ENCODE measurements at regions not wholly inside any gene's neighbourhood (a gene's known extent, or its start where the extent isn't known, plus 50 kb on each side); places are given as distances from the start of the nearest gene placed in this dataset.

- WGBS, 3 donors: 66 to 77% (median 69%) methylated on average over 3 of the region's 3 CpGs
- no peaks in the 10 kb centered on the region for H3K9me3 ChIP-seq
- no peaks in the 10 kb centered on the region for H3K36me3 ChIP-seq
- H3K27me3 ChIP-seq: no peaks in the 10 kb centered on the region
- H3K4me3 ChIP-seq: no peak overlapping the region
- H3K4me1 ChIP-seq (ENCODE audit: insufficient read depth): no peaks in the 10 kb centered on the region
- no peak for DNase-seq
- no peak overlapping the region for H3K27ac ChIP-seq
- TF ChIP-seq POLR2A (IDR thresholded peaks at IDR 0.05): no peak
- no peak for TF ChIP-seq EP300 (IDR thresholded peaks at IDR 0.05)
- TF ChIP-seq CTCF (IDR thresholded peaks at IDR 0.05): no peak
- intact Hi-C loops (cut with DNase I): no loop called here
Observed at GRCh38 chr6:77040568-77041195, 422.6 kb downstream of the HTR1B start.

GRCh38 chr6:77038807-77039206, 424.5 kb downstream of the HTR1B start:
- H3K4me1 ChIP-seq (ENCODE audit: insufficient read depth): no peaks in the 10 kb centered on the region
- H3K27ac ChIP-seq: no peak overlapping the region
- no peaks in the 10 kb centered on the region for H3K36me3 ChIP-seq
- WGBS, 3 donors: 70 to 97% (median 83%) methylated on average over 3 of the region's 3 CpGs
- intact Hi-C loops (cut with DNase I): no loop called here
- H3K4me3 ChIP-seq: no peak overlapping the region
- no peak for DNase-seq
- TF ChIP-seq POLR2A (IDR thresholded peaks at IDR 0.05): no peak
- no peak for TF ChIP-seq CTCF (IDR thresholded peaks at IDR 0.05)
- TF ChIP-seq EP300 (IDR thresholded peaks at IDR 0.05): no peak
- H3K9me3 ChIP-seq: no peaks in the 10 kb centered on the region
- no peaks in the 10 kb centered on the region for H3K27me3 ChIP-seq

- no peaks in the 10 kb centered on the region for H3K9me3 ChIP-seq
- no peak for DNase-seq
- intact Hi-C loops (cut with DNase I): no loop called here
- H3K4me1 ChIP-seq (ENCODE audit: insufficient read depth): no peaks in the 10 kb centered on the region
- no peak overlapping the region for H3K4me3 ChIP-seq
- WGBS, 3 donors: 90 to 100% (median 98%) methylated on average over 1 of the region's 1 CpG
- no peaks in the 10 kb centered on the region for H3K27me3 ChIP-seq
- H3K36me3 ChIP-seq: no peaks in the 10 kb centered on the region
- no peak overlapping the region for H3K27ac ChIP-seq
- TF ChIP-seq CTCF (IDR thresholded peaks at IDR 0.05): no peak
- no peak for TF ChIP-seq EP300 (IDR thresholded peaks at IDR 0.05)
- no peak for TF ChIP-seq POLR2A (IDR thresholded peaks at IDR 0.05)
Observed at GRCh38 chr6:77037439-77037838, 425.9 kb downstream of the HTR1B start.

GRCh38 chr6:77036400-77036799, 426.9 kb downstream of the HTR1B start:
- 87 to 96% (median 93%) methylated on average over 4 of the region's 4 CpGs for WGBS, 3 donors
- no peaks in the 10 kb centered on the region for H3K9me3 ChIP-seq

More at GRCh38 chr6:77036400-77036799, 426.9 kb downstream of the HTR1B start:
- Histone ChIP-seq H3K27ac (no peak overlapping the region), H3K4me1 (ENCODE audit: insufficient read depth) (no peaks in the 10 kb centered on the region), H3K4me3 (no peak overlapping the region), H3K27me3 (no peaks in the 10 kb centered on the region), H3K36me3 (no peaks in the 10 kb centered on the region)
- intact Hi-C loops (cut with DNase I): no loop called here
- DNase-seq: no peak
- TF ChIP-seq POLR2A (IDR thresholded peaks at IDR 0.05) (no peak), CTCF (IDR thresholded peaks at IDR 0.05) (no peak), EP300 (IDR thresholded peaks at IDR 0.05) (no peak)
